ENCODE measurements at regions not wholly inside any gene's neighbourhood (a gene's known extent, or its start where the extent isn't known, plus 50 kb on each side); places are given as distances from the start of the nearest gene placed in this dataset.

- no peak for TF ChIP-seq CTCF (IDR thresholded peaks at IDR 0.05)
- H3K4me3 ChIP-seq: no peak overlapping the region
- H3K36me3 ChIP-seq: no peaks in the 10 kb centered on the region
- DNase-seq (no peak), ATAC-seq (no peak)
- intact Hi-C loops (cut with DNase I): no loop called here
- peaks cover 0 to 5% (median 0%) of the 10 kb centered on the region in 9 donors for H3K4me1 ChIP-seq
- H3K9me3 ChIP-seq: no peaks in the 10 kb centered on the region
- H3K27ac ChIP-seq: no peak overlapping the region
- peaks cover 0 to 4% (median 0%) of the 10 kb centered on the region in 7 donors for H3K27me3 ChIP-seq
Observed at GRCh38 chr6:87846434-87846833, 144.4 kb upstream of the AKIRIN2 start.

- 94 to 98% methylated on average over 6 of the region's 6 CpGs for WGBS, 2 donors
- peaks cover 0 to 3% (median 0%) of the 10 kb centered on the region in 7 donors for H3K27me3 ChIP-seq
- TF ChIP-seq CTCF (IDR thresholded peaks at IDR 0.05): no peak
- DNase-seq: no peak
- intact Hi-C loops (cut with DNase I): no loop called here
- H3K4me1 ChIP-seq: no peaks in the 10 kb centered on the region
- H3K4me3 ChIP-seq: no peak overlapping the region
- peaks cover 0 to 13% (median 0%) of the 10 kb centered on the region in 11 donors for H3K9me3 ChIP-seq
- no peak overlapping the region for H3K27ac ChIP-seq
- no peak for ATAC-seq
- H3K36me3 ChIP-seq: no peaks in the 10 kb centered on the region
Observed at GRCh38 chr6:87840324-87840723, 138.3 kb upstream of the AKIRIN2 start.

- Histone ChIP-seq H3K4me1 (no peaks in the 10 kb centered on the region), H3K4me3 (no peak overlapping the region), H3K9me3 (peaks cover 0 to 13% (median 0%) of the 10 kb centered on the region in 11 donors), H3K27me3 (peaks cover 0 to 3% (median 0%) of the 10 kb centered on the region in 7 donors), H3K27ac (no peak overlapping the region), H3K36me3 (no peaks in the 10 kb centered on the region)
- 42 to 67% methylated on average over 2 of the region's 2 CpGs for WGBS, 2 donors
- DNase-seq (no peak), ATAC-seq (no peak)
- no peak for TF ChIP-seq CTCF (IDR thresholded peaks at IDR 0.05)
- intact Hi-C loops (cut with DNase I): no loop called here
Observed at GRCh38 chr6:87837876-87838275, 135.8 kb upstream of the AKIRIN2 start.

GRCh38 chr6:87837444-87837843, 135.4 kb upstream of the AKIRIN2 start:
- Histone ChIP-seq H3K4me3 (no peak overlapping the region), H3K36me3 (no peaks in the 10 kb centered on the region), H3K27me3 (peaks cover 0 to 3% (median 0%) of the 10 kb centered on the region in 7 donors), H3K4me1 (no peaks in the 10 kb centered on the region), H3K9me3 (peaks cover 0 to 13% (median 0%) of the 10 kb centered on the region in 11 donors), H3K27ac (no peak overlapping the region)
- intact Hi-C loops (cut with DNase I): no loop called here
- TF ChIP-seq CTCF (IDR thresholded peaks at IDR 0.05): no peak
- no peak for DNase-seq
- WGBS, 2 donors: 68 to 90% methylated on average over 3 of the region's 3 CpGs
- ATAC-seq: no peak

Measured in heart right ventricle (tissue), 16 donors.